ENCODE measurements at regions not wholly inside any gene's neighbourhood (a gene's known extent, or its start where the extent isn't known, plus 50 kb on each side); places are given as distances from the start of the nearest gene placed in this dataset.

GRCh38 chr4:111126340-111126739, 503.5 kb upstream of the PITX2 start:
- Histone ChIP-seq H3K27ac (no peak overlapping the region), H3K4me3 (ENCODE audit: low read depth, low read length) (no peak overlapping the region), H3K27me3 (ENCODE audit: insufficient read depth, low read depth, severe bottlenecking) (peaks cover 14% of the 10 kb centered on the region), H3K9me3 (ENCODE audit: severe bottlenecking) (no peaks in the 10 kb centered on the region), H3K36me3 (no peaks in the 10 kb centered on the region)
- TF ChIP-seq CTCF (IDR thresholded peaks at IDR 0.05; ENCODE audit: low read depth, low read length): no peak
- no peak for DNase-seq

GRCh38 chr4:111127841-111128240, 505.0 kb upstream of the PITX2 start:
- Histone ChIP-seq H3K4me3 (ENCODE audit: low read depth, low read length) (no peak overlapping the region), H3K27me3 (ENCODE audit: insufficient read depth, low read depth, severe bottlenecking) (peaks cover 11% of the 10 kb centered on the region), H3K36me3 (no peaks in the 10 kb centered on the region), H3K27ac (no peak overlapping the region), H3K9me3 (ENCODE audit: severe bottlenecking) (no peaks in the 10 kb centered on the region)
- no peak for TF ChIP-seq CTCF (IDR thresholded peaks at IDR 0.05; ENCODE audit: low read depth, low read length)
- no peak for DNase-seq

GRCh38 chr4:111128327-111128726, 505.4 kb upstream of the PITX2 start:
- Histone ChIP-seq H3K27ac (no peak overlapping the region), H3K36me3 (no peaks in the 10 kb centered on the region), H3K9me3 (ENCODE audit: severe bottlenecking) (no peaks in the 10 kb centered on the region), H3K4me3 (ENCODE audit: low read depth, low read length) (no peak overlapping the region), H3K27me3 (ENCODE audit: insufficient read depth, low read depth, severe bottlenecking) (peaks cover 11% of the 10 kb centered on the region)
- no peak for DNase-seq
- TF ChIP-seq CTCF (IDR thresholded peaks at IDR 0.05; ENCODE audit: low read depth, low read length): no peak

- peaks cover 40% of the 10 kb centered on the region for H3K27me3 ChIP-seq (ENCODE audit: insufficient read depth, low read depth, severe bottlenecking)
- TF ChIP-seq CTCF (IDR thresholded peaks at IDR 0.05; ENCODE audit: low read depth, low read length): peak; percentile 26; the same call in 1 of the 2 replicates
- no peak overlapping the region for H3K27ac ChIP-seq
- DNase-seq: no peak
- no peak overlapping the region for H3K4me3 ChIP-seq (ENCODE audit: low read depth, low read length)
- no peaks in the 10 kb centered on the region for H3K9me3 ChIP-seq (ENCODE audit: severe bottlenecking)
- no peaks in the 10 kb centered on the region for H3K36me3 ChIP-seq
Measured at GRCh38 chr4:111136438-111136837, 513.6 kb upstream of the PITX2 start.

- Histone ChIP-seq H3K9me3 (ENCODE audit: severe bottlenecking) (no peaks in the 10 kb centered on the region), H3K4me3 (ENCODE audit: low read depth, low read length) (no peak overlapping the region), H3K36me3 (no peaks in the 10 kb centered on the region), H3K27ac (no peak overlapping the region), H3K27me3 (ENCODE audit: insufficient read depth, low read depth, severe bottlenecking) (peaks cover 39% of the 10 kb centered on the region)
- no peak for TF ChIP-seq CTCF (IDR thresholded peaks at IDR 0.05; ENCODE audit: low read depth, low read length)
- DNase-seq: no peak
Measured at GRCh38 chr4:111136967-111137366, 514.1 kb upstream of the PITX2 start.

- Histone ChIP-seq H3K36me3 (no peaks in the 10 kb centered on the region), H3K27me3 (ENCODE audit: insufficient read depth, low read depth, severe bottlenecking) (peaks cover 22% of the 10 kb centered on the region), H3K4me3 (ENCODE audit: low read depth, low read length) (no peak overlapping the region), H3K27ac (no peak overlapping the region), H3K9me3 (ENCODE audit: severe bottlenecking) (no peaks in the 10 kb centered on the region)
- TF ChIP-seq CTCF (IDR thresholded peaks at IDR 0.05; ENCODE audit: low read depth, low read length): no peak
- DNase-seq: no peak
Measured at GRCh38 chr4:111143510-111143909, 520.6 kb upstream of the PITX2 start.

Data from WERI-Rb-1 (cell line).